ENCODE measurements at regions not wholly inside any gene's neighbourhood (a gene's known extent, or its start where the extent isn't known, plus 50 kb on each side); places are given as distances from the start of the nearest gene placed in this dataset.

DNA sequence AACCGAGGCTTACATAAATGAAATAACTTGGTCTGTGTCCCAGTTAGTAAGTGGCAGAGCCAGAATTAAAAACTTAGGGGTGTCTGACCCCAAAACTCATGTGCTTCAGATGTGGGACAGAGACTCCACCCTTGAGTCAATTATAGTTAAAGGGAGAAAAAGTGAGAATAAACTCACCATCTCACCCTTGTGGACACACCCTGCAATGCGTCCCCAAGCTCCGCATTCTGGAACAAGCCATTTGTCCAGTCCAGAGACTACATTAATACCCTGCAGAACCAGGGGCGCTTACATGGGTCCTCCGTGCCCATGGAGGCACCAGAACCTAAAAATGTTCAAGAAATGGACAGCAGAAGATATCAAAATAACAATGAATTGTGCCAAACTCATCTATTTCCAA lies 207.0 kb upstream of the ZNF507 start:
- DNase-seq, result no peak

DNA sequence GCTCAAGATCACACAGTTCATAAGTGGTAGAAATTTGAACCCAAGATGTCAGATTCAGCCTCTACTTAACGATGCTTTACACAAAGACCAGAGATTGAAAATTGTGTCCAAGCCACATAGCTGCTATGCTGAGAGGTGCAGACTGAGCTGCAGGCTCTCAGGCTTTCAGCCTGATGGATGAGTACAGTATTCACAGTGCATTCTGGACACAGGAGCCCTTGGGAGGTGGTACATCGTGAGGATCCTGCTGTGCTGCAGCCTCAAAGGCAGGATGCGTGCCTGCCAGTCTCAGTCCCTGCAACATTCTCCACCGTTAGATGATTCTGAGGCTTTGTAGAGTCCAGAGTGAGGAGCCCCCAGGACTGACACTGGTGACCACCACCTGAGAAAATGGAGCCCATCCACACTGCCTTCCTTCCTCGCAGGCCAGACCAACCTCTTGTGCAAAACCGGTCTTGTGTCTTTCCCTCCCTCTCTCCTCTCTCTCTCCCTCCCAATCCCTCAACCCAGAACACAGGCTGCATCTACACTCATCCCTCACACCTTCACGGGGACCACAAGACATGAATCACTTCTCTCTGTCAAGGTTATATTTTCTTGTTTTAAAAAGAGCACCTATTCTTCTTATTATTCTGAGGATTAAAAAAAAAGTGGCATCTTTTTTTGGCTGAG lies 203.4 kb upstream of the ZNF507 start:
- no peak for DNase-seq

DNA sequence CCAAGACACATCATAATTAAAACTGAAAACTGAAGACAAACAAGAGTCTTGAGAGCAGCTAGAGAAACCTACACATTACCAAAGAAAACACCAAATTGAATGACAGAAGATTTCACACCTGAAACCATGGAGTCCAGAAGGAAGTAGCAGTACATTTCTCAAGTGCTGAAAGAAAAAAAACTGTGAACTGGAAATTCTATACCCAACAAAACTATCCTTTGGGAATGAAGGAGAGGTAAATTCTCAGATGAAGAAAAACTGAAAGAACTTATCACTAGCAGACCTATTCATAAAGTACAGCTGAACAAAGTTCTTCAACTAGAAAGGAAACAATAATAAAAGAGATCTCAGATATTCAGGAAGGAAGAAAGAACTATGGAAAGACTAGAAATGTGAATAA lies 198.7 kb upstream of the ZNF507 start:
- DNase-seq, result no peak

DNA sequence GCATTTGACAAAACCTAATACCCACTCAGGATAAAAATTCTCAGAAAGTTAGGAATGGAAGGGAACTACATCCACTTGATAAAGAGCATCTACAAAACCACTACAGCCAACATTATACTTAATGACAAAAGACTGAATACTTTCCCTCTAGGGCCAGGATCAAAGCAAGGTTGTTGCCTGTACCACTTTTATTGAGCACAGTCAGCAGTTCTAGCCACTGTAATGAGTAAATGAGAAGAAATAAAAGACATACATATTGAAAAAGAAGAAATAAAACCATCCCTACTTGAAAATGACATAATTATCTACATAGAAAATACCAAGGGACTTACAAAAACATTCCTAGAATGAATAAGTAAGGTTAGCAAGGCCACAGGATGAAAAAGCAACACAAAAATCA lies 194.8 kb upstream of the ZNF507 start:
- no peak for DNase-seq

DNA sequence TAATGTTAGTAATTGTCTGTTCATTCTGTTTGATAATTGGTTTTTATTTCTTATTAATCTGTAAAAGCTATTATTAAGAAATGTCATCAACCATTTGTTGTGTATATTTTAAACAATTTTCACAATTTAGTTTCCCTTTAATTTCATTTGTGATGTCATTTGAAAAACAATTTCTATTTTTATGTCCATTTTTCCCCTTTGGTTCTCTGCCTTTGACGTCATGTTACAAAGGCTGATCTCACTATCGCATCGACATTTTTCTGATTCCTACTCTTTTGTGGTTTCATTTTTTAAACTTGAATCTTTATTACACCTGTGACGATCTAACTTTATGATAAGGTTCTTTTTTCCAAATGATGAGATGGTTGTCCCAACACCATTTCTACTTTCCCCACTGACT lies 191.0 kb upstream of the ZNF507 start:
- DNase-seq, result no peak

DNA sequence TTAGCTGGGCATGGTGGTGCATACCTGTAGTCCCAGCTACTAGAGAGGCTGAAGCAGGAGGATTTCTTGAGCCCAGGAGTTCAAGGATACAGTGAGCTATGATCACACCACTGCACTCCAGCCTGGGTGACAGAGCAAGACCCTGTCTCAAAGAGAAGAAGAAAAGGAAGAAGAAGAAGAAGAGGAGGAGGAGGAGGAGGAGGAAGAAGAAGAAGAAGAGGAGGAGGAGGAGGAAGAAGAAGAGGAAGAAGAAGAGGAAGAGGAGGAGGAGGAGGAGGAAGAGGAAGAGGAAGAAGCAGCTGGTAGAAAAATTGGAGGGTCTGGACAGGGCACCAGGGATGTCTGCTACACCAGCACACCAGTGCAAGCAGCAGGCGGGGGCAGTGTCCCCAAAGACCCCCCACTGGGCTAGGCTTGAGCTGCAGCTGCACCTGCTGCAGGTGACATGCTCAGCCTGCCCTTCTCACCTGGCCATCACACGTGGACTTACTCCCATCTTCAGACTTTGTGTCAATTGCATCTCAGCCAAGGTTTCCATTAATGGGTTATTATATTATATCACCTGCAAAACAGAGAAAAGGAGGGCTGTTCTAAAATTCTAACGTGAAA lies 180.9 kb upstream of the ZNF507 start:
- no peak for DNase-seq

DNA sequence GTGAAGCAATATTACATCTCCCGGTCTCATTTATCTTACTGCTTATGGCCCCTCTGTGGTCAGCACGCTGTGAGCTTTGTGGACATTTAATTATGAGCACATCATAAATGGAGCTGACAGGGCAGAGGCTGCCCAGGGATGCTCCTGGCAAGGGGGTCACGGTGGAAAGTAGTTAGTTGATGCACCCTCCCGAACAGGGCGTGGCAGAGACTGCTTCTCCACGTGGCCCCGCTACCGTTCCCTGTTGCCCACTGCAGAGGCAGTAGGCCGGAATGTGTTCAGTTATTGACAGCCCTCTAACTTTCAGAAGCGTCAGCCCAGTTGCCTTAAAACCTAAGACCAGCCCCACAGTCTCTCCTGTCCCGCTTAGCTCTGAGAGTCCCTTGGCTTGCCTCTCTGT lies 180.3 kb upstream of the ZNF507 start:
- DNase-seq, result no peak

DNA sequence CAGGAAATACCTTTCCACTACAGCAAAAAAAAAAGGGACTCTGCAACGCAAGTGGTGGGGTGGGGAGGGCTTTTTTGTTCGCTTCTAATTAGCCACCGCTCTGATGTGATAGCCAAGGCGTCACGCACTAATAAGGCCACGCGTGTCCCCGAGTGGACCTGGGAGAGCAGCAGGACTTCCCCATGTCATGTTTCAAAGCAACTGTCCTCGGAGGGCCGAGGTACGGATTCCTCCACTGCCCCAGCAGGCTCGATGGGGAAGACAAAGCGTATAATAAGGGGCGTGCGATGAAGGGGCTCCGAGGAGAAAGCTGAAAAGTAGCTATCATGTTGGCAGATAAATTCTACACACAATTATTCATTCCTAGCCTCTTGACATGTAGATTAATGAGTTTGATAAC lies 179.7 kb upstream of the ZNF507 start:
- DNase-seq, result no peak

DNA sequence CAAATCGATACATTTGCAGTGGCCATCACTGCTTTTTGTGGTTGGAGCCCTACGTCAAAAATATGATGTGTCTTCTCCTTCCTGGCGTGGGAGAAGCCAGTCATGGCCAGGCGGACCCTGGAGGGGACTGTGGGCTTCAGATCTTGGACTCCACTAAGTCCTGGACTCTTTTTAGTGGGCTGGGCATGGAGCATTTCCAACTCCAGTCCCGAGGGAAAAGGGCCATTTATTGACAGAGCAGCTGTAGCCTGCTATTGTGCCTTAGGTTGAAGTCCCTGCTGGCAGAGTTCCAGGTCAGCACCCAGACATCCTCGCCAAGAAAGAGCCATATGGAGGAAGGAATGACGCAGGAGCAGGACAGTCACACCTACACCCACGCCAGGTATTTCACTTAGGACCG lies 179.2 kb upstream of the ZNF507 start:
- DNase-seq, result no peak

DNA sequence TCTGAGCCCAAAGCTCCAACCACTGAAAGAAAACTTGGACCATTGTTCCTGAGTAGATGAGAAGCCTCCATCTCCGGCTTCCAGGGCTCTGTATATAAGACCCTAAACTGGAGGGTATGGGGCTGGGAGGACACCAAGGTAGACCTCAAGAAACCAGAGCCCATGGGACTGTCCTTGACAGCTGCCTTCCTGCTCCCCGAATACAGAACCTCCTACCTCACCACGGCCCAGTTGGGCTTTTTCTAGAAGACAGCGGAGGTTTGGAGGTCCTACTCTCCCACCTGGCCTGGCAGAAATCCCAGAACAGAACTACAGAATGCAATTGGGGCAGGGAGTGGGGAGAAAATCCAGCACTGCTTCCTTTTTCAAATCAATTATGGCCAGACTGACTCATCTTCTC lies 177.3 kb upstream of the ZNF507 start:
- DNase-seq, result no peak

DNA sequence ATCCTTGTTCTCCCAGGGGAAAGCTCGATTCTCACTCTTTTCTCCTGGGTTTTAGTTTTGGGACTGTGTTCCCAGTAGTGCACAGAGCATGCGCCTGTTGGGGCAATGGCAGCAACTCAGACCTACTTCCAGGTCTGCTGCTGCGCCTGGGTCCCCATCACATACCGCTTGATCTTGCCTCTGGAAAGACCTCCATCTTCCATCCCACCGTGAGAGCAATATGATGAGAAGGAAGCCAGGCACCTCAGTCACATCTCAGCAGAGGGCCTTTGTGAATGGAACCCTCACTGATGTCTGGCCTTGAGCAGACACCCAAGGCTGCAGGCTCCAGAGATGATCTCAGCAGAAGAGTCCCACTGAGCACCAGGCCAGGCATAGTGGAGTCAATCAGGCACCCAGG lies 176.8 kb upstream of the ZNF507 start:
- no peak for DNase-seq

DNA sequence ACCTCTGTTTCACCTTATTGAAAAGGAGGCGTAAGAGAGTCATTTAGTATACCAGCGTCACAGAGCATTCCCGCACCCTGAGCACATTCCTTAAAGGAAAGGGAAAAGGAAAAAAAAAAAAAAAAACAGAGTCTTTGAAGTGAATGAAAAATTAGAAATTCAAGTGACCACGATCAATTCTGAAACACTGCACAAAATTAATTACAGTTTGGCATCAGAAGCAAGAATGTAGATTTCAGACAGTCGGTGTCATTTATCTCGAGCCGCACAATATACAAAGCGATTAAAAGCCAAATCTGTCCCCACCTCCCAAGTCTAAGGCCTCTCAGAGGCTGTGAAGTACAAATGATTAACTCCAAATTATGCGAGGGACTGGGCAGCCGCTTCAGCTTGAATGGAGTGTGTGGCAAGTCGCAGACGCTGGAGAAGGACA lies 173.7 kb upstream of the ZNF507 start:
- DNase-seq, result no peak

DNA sequence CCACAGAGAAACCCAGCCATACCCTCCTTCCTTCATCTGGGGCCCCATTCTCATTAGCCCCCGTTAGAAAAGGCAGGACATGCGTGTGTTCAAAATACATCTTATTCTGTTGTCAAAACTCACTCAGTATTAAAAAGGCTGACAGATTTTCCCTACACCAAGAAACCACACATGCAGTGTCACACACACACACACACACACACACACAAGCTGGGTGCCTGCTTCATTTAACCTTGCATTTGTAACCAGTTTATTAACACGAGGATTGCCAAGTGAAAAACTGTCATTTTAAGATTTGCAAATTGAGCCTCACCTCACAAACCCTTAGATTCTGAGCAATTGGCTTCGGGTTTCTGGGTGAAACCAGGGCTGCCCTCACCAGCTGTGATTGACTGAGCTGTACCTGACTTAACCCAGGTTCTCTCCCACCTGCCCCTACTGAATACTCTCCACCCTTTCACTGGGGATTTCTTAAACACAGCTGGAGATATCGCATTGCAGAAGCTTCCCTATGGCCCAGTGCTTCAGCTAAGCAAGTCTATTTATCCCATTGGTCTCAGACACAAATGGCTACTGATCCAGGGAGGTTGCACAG lies 172.7 kb upstream of the ZNF507 start:
- no peak for DNase-seq

DNA sequence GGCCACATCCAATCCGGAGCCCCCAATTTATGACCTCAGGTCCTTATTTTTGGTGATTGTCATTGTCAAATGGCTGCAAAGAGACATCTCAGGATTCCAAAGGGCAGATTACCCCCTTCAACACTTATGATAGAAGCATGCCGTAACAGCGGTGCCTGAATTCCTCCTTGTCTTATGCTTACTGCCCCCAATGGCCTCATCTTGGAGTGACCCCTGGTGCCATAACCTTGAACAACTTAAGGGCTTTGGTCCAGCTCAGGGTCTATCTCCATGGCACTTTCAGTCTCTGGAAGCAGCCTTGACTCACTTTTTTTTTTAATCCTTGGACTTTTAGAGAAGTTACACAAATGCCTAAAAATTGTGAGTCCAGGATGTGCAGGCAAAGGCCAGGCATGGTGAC lies 171.6 kb upstream of the ZNF507 start:
- DNase-seq, result no peak

DNA sequence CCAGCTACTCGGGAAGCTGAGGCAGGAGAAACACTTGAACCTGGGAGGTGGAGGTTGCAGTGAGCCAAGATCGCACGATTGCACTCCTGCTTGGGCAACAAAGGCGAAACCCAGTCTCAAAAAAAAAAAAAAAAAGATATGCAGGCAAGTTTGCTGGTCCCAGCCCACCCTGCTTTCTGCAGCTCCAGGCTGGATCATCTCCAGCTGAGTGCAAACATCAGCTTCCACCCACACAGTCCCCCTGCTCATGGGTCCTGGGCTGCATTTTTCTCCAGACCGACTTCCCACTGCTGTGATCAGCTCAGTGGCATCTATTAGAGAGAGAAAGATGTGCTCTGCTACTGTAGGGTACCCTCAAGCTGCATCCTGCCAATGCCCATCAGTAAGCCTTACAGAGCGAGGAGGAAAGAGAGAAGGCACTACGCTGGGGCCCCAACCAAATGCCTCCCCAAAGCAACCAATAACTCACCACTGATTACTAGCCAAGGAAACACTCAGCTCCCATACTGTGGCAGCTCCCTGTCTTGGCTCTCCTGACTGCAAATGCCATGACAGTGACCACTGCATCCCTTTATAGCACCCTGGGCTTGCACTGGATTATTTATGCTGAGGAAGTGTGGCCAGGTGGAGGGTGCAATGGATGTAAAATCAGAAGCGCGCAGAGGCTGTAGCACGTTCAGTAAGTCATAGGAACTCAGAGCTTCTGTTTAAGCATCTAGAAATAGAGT lies 170.9 kb upstream of the ZNF507 start:
- no peak for DNase-seq

DNA sequence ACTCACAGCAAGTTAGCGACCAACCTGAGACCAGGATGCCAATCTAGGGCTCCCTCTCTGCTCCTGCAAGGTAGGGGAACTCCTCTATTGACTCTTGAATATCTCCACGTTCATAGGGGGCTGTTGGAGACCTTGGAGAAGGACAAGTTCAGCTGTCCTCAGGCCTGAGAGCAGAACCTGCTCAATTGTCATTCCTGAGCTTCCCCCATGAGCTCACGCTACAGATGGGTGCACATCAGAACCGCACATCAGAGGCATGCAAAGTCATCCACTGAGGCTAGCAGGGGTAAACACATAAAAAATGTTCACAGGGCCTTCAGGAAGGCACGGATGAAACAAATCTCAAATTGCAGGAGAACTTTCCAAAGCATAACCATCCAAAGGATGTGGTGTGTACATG lies 168.8 kb upstream of the ZNF507 start:
- DNase-seq, result no peak

DNA sequence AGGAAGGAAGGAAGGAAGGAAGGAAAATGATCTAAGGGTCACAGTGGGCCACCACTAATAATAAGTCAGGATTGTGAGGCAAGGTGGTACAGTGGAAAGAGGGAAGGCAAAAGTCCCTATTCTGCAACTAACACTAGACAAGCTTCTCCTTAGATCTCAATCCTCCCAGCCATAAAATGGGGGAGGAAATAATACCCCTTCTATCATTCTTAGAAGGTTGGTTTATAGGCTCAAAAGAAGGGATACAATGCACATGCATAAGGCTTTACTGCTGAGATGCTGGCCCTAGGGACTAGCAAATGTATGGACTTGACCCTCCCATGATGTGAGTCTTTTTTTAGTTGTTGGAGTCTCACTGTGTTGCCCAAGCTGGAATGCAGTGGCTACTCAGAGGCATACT lies 167.7 kb upstream of the ZNF507 start:
- DNase-seq, result no peak

DNA sequence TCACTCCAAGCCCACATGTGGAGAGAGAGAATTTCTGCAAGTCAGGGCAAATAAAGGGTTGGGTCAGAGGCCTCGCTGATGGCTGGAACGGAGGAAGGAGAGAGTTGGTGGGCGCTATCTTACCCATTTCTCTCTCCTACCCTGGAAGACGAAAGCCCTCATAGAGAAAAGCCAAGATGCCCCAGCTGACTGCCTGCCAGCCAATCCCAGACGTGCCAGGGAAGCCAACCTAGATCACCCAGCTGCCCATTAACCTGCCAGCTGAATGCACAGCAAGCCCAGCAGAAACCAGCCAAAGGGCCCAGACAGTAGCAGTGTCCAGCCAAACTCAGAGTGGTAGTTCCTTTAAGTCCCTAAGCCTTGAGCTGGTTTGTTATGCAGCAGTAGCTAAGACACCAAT lies 167.0 kb upstream of the ZNF507 start:
- no peak for DNase-seq

DNA sequence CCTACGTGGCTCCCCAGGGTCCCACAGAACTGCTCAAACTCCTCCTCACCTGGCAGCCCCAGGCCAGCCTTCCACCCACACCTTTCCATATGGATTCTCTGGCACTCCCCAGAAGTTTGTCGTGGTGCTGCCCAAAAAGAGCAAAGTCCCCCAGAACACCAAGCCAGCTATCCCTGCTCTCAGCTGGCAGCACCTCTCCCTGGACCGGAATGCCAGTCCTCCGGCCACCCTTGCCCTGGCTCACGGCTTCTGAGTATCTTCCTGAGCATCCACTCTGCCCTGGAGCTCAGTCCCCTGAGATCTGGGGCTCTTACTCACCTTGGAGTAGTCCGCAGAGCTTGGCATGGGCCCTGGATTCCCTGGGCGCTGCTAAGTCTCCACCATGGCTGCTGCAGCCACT lies 166.5 kb upstream of the ZNF507 start:
- no peak for DNase-seq

DNA sequence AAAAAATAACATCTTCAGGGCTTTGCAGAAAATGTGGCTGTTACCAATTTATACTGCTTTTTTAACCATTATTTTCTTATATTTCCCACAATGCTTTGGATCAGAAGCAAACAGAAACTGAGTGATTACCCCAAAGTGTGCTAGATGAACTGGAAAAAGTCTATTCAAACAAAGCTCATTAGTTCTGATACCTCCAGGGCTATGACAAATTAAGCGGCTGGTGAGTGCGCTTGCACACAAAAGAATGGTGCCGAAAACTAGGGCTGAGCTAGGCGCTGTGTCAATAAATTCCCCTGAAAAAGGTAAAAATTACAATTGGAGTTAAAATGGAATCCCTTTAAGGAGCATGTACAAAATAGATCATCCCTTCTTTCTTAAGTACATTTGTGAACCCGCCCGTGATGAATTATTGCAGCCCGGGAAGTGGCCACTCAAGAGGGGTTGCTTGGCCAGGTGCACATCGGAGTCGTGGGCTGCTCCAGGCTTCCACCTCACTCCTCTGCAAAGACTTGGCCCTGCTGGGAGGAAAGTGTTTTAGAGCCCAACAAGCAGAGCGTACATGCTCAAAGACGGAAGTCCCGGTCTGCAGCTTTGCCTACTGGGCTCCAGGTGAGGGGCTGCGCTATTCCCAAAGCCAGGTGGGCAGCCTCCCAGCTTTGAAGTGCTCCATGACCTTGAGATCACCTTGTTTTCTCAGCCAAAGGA lies 164.0 kb upstream of the ZNF507 start:
- no peak for DNase-seq

DNA sequence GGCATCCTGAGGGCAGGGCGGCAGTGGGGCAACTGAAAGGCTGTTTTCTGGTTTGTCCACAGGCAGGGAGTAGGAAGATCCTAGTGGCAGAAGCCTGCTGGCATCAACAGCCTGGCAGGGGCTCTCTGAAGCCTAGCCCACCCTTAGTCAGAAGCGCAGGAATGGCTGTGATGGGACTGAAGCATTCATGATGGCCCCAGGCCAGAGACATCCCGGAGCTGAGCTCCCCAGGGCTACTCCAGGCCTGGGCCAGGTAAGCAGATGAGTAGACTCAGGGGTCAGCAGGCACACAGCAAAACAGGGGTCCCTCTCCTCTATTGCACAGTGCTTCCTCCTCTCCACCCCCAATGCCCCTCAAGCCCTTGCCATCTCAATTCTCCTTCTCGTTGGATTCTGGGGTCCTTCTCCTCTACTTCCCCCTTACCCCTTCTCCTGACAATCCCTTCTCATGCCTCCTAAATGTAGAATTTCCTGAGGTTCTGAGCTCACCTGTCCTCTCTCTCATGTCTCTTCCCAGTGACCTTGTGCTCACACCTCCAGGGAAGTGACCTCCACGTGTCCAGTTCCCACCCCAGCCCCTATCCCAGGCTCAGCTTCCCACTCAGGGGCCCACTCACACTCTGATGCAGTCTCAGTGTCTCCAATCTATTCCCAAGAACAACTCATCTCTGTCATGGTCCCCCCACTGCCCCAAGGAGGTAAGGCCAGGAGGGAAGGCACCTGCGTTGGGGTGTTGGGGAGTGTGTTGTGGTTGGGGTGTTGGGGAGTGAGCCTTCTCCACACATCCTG lies 158.7 kb upstream of the ZNF507 start:
- no peak for DNase-seq

DNA sequence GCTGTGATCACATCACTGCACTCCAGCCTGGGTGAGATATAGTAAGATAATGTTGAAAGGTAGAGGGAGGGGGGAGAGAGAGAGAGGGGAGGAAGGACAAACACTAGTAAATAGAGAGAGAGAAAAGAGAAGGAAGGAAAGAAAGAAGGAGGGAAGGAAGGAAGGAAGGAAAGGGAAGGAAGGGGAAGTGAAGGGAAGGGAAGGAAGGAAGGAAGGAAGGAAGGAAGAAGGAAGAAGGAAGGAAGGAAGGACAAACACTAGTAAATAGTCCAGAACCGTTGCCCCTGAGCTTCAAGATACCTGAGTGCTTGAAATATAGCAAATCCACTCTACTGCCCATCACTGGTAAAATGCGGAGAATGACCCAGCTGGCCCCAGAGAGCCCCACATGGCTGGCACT lies 156.5 kb upstream of the ZNF507 start:
- DNase-seq, result no peak

All from inflammatory macrophage (primary cell).